ENCODE measurements at regions not wholly inside any gene's neighbourhood (a gene's known extent, or its start where the extent isn't known, plus 50 kb on each side); places are given as distances from the start of the nearest gene placed in this dataset.

DNA sequence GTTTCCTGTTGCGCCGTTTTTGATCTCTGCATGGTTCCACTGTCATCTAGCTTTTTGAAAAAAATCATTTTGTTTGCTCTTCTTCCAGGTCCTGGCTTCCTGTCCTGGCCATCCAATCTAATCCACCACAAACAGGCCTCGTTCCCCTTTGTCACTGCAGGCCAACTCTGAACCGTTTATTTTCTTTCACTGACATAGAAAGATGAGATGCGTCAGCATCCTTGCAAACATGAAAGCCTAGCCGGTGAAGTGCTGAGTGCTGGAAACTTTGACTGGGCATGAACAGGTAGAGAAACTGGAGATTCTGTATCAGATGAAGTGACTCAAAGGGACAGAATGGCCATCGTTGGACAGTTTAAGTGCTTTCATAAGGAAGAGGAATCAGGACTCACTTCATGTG lies 1247.8 kb downstream of the TYW1 start:
- TF ChIP-seq CTCF (IDR thresholded peaks at IDR 0.05) = no peak
- TF ChIP-seq EP300 (IDR thresholded peaks at IDR 0.05) = no peak
